GM19438 (cell line): ENCODE measurements at regions not wholly inside any gene's neighbourhood (a gene's known extent, or its start where the extent isn't known, plus 50 kb on each side); places are given as distances from the start of the nearest gene placed in this dataset.

Source experiments
- ATAC-seq: cut with Tn5 transposase; IDR thresholded peaks from one replicate; pipeline ENCODE4 v1.9.1; 2021; ENCODE audit warnings: low read depth; ENCODE audit not compliant: unreplicated experiment

- no peak for ATAC-seq
These were observed 54.8 kb upstream of the DLG1 start for GRCh38 chr3:197353001-197353866.

GRCh38 chr3:197352382-197352781 lies 54.0 kb upstream of the DLG1 start:
- ATAC-seq, result no peak

GRCh38 chr3:197350446-197350845 lies 52.0 kb upstream of the DLG1 start:
- no peak for ATAC-seq

- no peak for ATAC-seq
These were observed 51.0 kb upstream of the DLG1 start for GRCh38 chr3:197349368-197349767.
